A549 (cell line): ENCODE measurements at regions not wholly inside any gene's neighbourhood (a gene's known extent, or its start where the extent isn't known, plus 50 kb on each side); places are given as distances from the start of the nearest gene placed in this dataset.

ENCODE experiments used
- ATAC-seq, 2 experiments: fragments of 200-7000 bp in 1 of 2; fragments of >200 bp in 1 of 2; cut with Nextera tagmentation in 1 of 2; cut with Tn5 transposase in 1 of 2; 3 replicates each; pipeline versions ENCODE4 v1.8.0 to v1.9.1; 2018 to 2020; ENCODE audit warnings: mild to moderate bottlenecking in 1 of 2, moderate library complexity in 1 of 2
- CTCF ChIA-PET: fragments of 300-600 bp; sonication (Branson Sonifier 250); formaldehyde crosslinking; extraction: SDS; loops from one replicate; lab custom pipeline; 2021; ENCODE audit warnings: antibody characterized with exemption, inconsistent platforms; lab: Yijun Ruan, JAX
- POLR2A ChIA-PET: fragments of 350-600 bp; formaldehyde crosslinking; extraction: SDS; loops from one replicate; lab custom pipeline; 2021; ENCODE audit warnings: antibody characterized with exemption, inconsistent platforms; lab: Yijun Ruan, JAX
- DNase-seq, 2 experiments: peaks; one replicate each; pipeline versions ENCODE4 v3.0.0 to v3.0.0-alpha.2; 2011 to 2016; ENCODE audit warnings: low read depth in 1 of 2, low spot score in 1 of 2
- FAIRE-seq: peaks from 2 replicates; lab custom pipeline; 2011; peaks lifted over from hg19 to GRCh38; lab: Jason Lieb, UNC
- H3K27ac ChIP-seq, 2 experiments: fragments of >200 bp; sonication (Bioruptor Twin); formaldehyde crosslinking; 3 replicates each; pipeline ENCODE4 v1.5.1; 2016 to 2017
- H3K4me1 ChIP-seq: fragments of >200 bp; sonication (Bioruptor Twin); formaldehyde crosslinking; 3 replicates; pipeline ENCODE4 v1.6.1; 2016
- H3K4me2 ChIP-seq: fragments of >200 bp; sonication (Bioruptor Twin); formaldehyde crosslinking; 3 replicates; pipeline ENCODE4 v1.6.1; 2016
- H3K4me3 ChIP-seq: fragments of >200 bp; sonication (Bioruptor Twin); formaldehyde crosslinking; 3 replicates; pipeline ENCODE4 v1.5.1; 2016
- H3K9me3 ChIP-seq: fragments of >200 bp; sonication (Bioruptor Twin); formaldehyde crosslinking; 3 replicates; pipeline ENCODE4 v1.6.1; 2016
- CBX2 ChIP-seq: fragments of 200-600 bp; sonication (generic); IDR thresholded peaks from 2 replicates; pipeline ENCODE4 v1.6.1; 2016; ENCODE audit warnings: low read depth, mild to moderate bottlenecking, borderline replicate concordance
- ELK1 ChIP-seq: fragments of 150-350 bp; IDR thresholded peaks from 2 replicates; pipeline ENCODE4 v1.6.1; 2014; ENCODE audit warnings: low read depth, mild to moderate bottlenecking, low read length
- FOSL2 ChIP-seq, 2 experiments: fragments of 450-650 bp in 1 of 2; fragments of >200 bp in 1 of 2; sonication (Bioruptor Twin) in 1 of 2; formaldehyde crosslinking; IDR thresholded peaks; 2 replicates each; pipeline versions ENCODE4 v1.5.0 to v1.6.1; 2016 to 2020; ENCODE audit warnings: mild to moderate bottlenecking in 1 of 2, moderate library complexity in 1 of 2
- HMGXB4 ChIP-seq: fragments of 250-450 bp; sonication (Bioruptor Pico); IDR thresholded peaks from 2 replicates; pipeline ENCODE4 v1.5.0; 2021; ENCODE audit warnings: mild to moderate bottlenecking, moderate library complexity, borderline replicate concordance
- HOXB13 ChIP-seq: fragments of 250-450 bp; sonication (Bioruptor Pico); IDR thresholded peaks from 2 replicates; pipeline ENCODE4 v1.5.0; 2020; ENCODE audit warnings: low read depth, mild to moderate bottlenecking, moderate library complexity
- JUN ChIP-seq, 2 experiments: fragments of >200 bp; sonication (Bioruptor Twin); formaldehyde crosslinking; IDR thresholded peaks; 2 replicates in 1 of 2; 3 replicates in 1 of 2; pipeline ENCODE4 v1.6.1; 2016 to 2017
- JUNB ChIP-seq: fragments of >200 bp; sonication (Bioruptor Twin); formaldehyde crosslinking; IDR thresholded peaks from 2 replicates; pipeline ENCODE4 v1.6.1; 2016
- KDM1A ChIP-seq: fragments of 200-600 bp; sonication (generic); IDR thresholded peaks from 2 replicates; pipeline ENCODE4 v1.6.1; 2016; ENCODE audit warnings: low read depth, mild to moderate bottlenecking
- KDM5A ChIP-seq: fragments of 200-600 bp; sonication (generic); IDR thresholded peaks from 2 replicates; pipeline ENCODE4 v1.6.1; 2016; ENCODE audit warnings: antibody characterized with exemption, mild to moderate bottlenecking
- MAX ChIP-seq: IDR thresholded peaks from 2 replicates; pipeline ENCODE4 v1.6.1; 2012
- MYC ChIP-seq: IDR thresholded peaks from 2 replicates; pipeline ENCODE4 v1.6.1; 2012; ENCODE audit warnings: mild to moderate bottlenecking, inconsistent platforms, low read length, improper control_type of control experiment, borderline replicate concordance
- PHF8 ChIP-seq: fragments of 200-600 bp; sonication (generic); IDR thresholded peaks from 2 replicates; pipeline ENCODE4 v1.6.1; 2016; ENCODE audit warnings: low read depth, mild to moderate bottlenecking, antibody characterized with exemption, moderate library complexity, borderline replicate concordance
- POLR2A ChIP-seq: IDR thresholded peaks from 2 replicates; pipeline ENCODE4 v1.6.1; 2012; ENCODE audit warnings: mild to moderate bottlenecking, low read length
- RAD21 ChIP-seq, 2 experiments: fragments of >200 bp in 1 of 2; sonication (Bioruptor Twin) in 1 of 2; formaldehyde crosslinking in 1 of 2; IDR thresholded peaks in 1 of 2; conservative IDR thresholded peaks in 1 of 2; 2 replicates in 1 of 2; 3 replicates in 1 of 2; pipeline ENCODE4 v1.6.1; 2012 to 2018; ENCODE audit warnings: inconsistent platforms in 1 of 2
- REST ChIP-seq: fragments of 200-600 bp; sonication (generic); IDR thresholded peaks from 2 replicates; pipeline ENCODE4 v1.6.1; 2016; ENCODE audit warnings: antibody characterized with exemption, mild to moderate bottlenecking, moderate library complexity
- SMC3 ChIP-seq: fragments of >200 bp; sonication (Bioruptor Twin); formaldehyde crosslinking; IDR thresholded peaks from 3 replicates; pipeline ENCODE4 v1.6.1; 2018; ENCODE audit warnings: inconsistent platforms
- TFCP2L1 ChIP-seq: fragments of 250-450 bp; sonication (Bioruptor Pico); IDR thresholded peaks from 2 replicates; pipeline ENCODE4 v1.5.0; 2021; ENCODE audit warnings: mild to moderate bottlenecking
- ZC3H11A ChIP-seq: fragments of 450-650 bp; IDR thresholded peaks from 2 replicates; pipeline ENCODE4 v1.6.1; 2014; ENCODE audit warnings: antibody characterized with exemption, mild to moderate bottlenecking
- ZNF302 ChIP-seq: fragments of 250-450 bp; sonication (Bioruptor Pico); IDR thresholded peaks from 2 replicates; pipeline ENCODE4 v1.9.0; 2021; ENCODE audit warnings: inconsistent platforms, mild to moderate bottlenecking, moderate library complexity
- WGBS: methylation state at CpG from one replicate; pipeline ENCODE4 v1.1.6; 2017; ENCODE audit errors: missing lambda C conversion rate; 5-methylcytosine and 5-hydroxymethylcytosine counted together

GRCh38 chr17:36722121-36722902 is 120.9 kb downstream of the MRM1 start:
- POLR2A ChIA-PET: no interaction called here
- Histone ChIP-seq H3K27ac (peak overlapping the region; percentile 45 to 75; a peak in 4 of 6 replicates), H3K9me3 (no peaks in the 10 kb centered on the region), H3K4me2 (peak overlapping the region; percentile 82), H3K4me3 (peak overlapping the region; percentile 33; the same call in 2 of the 3 replicates), H3K4me1 (peaks cover 3% of the 10 kb centered on the region; the same call in 1 of the 3 replicates)
- TF ChIP-seq REST (no peak), POLR2A (peak; percentile 7; the same call in 1 of the 2 replicates)
- CTCF ChIA-PET: interaction anchor here (0.8 to 4.8 kb wide), 5 partner anchors 9 to 326 kb away, joined by 3 to 30 read pairs (median 4); partner anchors contain the start of gene AATF
- ATAC-seq (peak; percentile 20 to 68; a peak in 3 of 6 replicates), FAIRE-seq (no peak), DNase-seq (no peak)
- 51% methylated on average over 44 of the region's 49 CpGs for WGBS

GRCh38 chr17:36722903-36723263 is 121.5 kb downstream of the MRM1 start:
- ChIA-PET POLR2A (no interaction called here), CTCF (interaction anchor here (0.8 to 4.8 kb wide), 5 partner anchors 10 to 374 kb away, joined by 3 to 30 read pairs (median 4); partner anchors contain the start of gene AATF)
- no peak for TF ChIP-seq RAD21 (conservative IDR thresholded peaks at IDR 0.05 in 1 of 2, IDR thresholded peaks at IDR 0.05 in 1 of 2)
- no peak for TF ChIP-seq ZNF302 (CRISPR knock-in tag)
- no peak for TF ChIP-seq SMC3
- TF ChIP-seq MYC: no peak
- no peak for TF ChIP-seq TFCP2L1 (CRISPR knock-in tag)
- TF ChIP-seq KDM5A: no peak
- TF ChIP-seq MAX: no peak
- TF ChIP-seq JUNB: no peak
- TF ChIP-seq PHF8: no peak
- no peak for TF ChIP-seq JUN (IDR thresholded peaks at IDR 0.05)
- H3K4me2 ChIP-seq: no peak overlapping the region
- peaks cover 3% of the 10 kb centered on the region; the same call in 1 of the 3 replicates for H3K4me1 ChIP-seq
- no peaks in the 10 kb centered on the region for H3K9me3 ChIP-seq
- no peak for FAIRE-seq
- H3K4me3 ChIP-seq: no peak overlapping the region
- 61% methylated on average over 5 of the region's 6 CpGs for WGBS
- H3K27ac ChIP-seq: no peak overlapping the region
- ATAC-seq: no peak
- no peak for DNase-seq

GRCh38 chr17:36723459-36724025 is 122.2 kb downstream of the MRM1 start:
- Histone ChIP-seq H3K9me3 (no peaks in the 10 kb centered on the region), H3K4me2 (no peak overlapping the region)
- ATAC-seq (peak in 1 of 2 experiments; percentile 12; a peak in 2 of 6 replicates), FAIRE-seq (no peak)
- 48% methylated on average over 6 of the region's 6 CpGs for WGBS
- TF ChIP-seq HMGXB4 (CRISPR knock-in tag) (no peak), JUNB (no peak), TFCP2L1 (CRISPR knock-in tag) (no peak), ELK1 (no peak), HOXB13 (no peak), FOSL2 (IDR thresholded peaks at IDR 0.05) (no peak), FOSL2 (CRISPR knock-in tag; IDR thresholded peaks at IDR 0.05) (no peak), ZC3H11A (no peak), MAX (no peak), KDM1A (no peak), CBX2 (no peak)
- TF ChIP-seq, all 56 proteins: peak for 0
- DNase-seq: no peak
- Histone ChIP-seq H3K4me1 (peaks cover 3% of the 10 kb centered on the region; the same call in 1 of the 3 replicates), H3K27ac (no peak overlapping the region), H3K4me3 (no peak overlapping the region)
- ChIA-PET CTCF (interaction anchor here (0.8 to 4.8 kb wide), 4 partner anchors 11 to 374 kb away, joined by 3 to 30 read pairs (median 6); no protein-coding TSS in a partner anchor), POLR2A (no interaction called here)
